ENCODE measurements at regions not wholly inside any gene's neighbourhood (a gene's known extent, or its start where the extent isn't known, plus 50 kb on each side); places are given as distances from the start of the nearest gene placed in this dataset.

DNA sequence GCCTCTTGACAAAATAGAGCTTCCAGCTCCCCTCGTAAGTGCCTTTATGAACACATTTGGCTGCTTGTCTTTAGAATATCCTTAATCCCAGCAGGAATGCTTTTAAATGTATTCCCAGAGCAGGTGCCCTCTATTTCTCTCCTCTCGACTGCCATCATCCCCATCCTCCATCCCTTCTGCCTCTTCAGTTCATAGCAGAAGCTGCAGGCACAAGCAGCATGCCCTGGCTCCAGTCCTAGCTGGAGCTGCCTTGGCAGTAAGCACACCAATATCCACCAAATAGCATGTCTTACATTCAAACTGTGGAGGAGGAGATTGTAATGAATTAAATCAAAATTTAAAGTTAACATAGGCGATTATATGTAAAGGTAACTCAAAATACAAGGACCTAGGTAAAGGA lies 891.3 kb upstream of the SLC39A10 start:
- no peak for TF ChIP-seq POLR2A (IDR thresholded peaks at IDR 0.05)
- TF ChIP-seq, protein P1, sequence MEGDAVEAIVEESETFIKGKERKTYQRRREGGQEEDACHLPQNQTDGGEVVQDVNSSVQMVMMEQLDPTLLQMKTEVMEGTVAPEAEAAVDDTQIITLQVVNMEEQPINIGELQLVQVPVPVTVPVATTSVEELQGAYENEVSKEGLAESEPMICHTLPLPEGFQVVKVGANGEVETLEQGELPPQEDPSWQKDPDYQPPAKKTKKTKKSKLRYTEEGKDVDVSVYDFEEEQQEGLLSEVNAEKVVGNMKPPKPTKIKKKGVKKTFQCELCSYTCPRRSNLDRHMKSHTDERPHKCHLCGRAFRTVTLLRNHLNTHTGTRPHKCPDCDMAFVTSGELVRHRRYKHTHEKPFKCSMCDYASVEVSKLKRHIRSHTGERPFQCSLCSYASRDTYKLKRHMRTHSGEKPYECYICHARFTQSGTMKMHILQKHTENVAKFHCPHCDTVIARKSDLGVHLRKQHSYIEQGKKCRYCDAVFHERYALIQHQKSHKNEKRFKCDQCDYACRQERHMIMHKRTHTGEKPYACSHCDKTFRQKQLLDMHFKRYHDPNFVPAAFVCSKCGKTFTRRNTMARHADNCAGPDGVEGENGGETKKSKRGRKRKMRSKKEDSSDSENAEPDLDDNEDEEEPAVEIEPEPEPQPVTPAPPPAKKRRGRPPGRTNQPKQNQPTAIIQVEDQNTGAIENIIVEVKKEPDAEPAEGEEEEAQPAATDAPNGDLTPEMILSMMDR (IDR thresholded peaks at IDR 0.05 in 4 of 5, conservative IDR thresholded peaks at IDR 0.05 in 1 of 5): no peak
